K562 (cell line): ENCODE measurements at regions not wholly inside any gene's neighbourhood (a gene's known extent, or its start where the extent isn't known, plus 50 kb on each side); places are given as distances from the start of the nearest gene placed in this dataset.

Source experiments
- CAMTA2 ChIP-seq: fragments of 250-450 bp; sonication (Bioruptor Pico); conservative IDR thresholded peaks from 2 replicates; pipeline ENCODE4 v1.5.1; 2022
- ELF1 ChIP-seq: fragments of 200-800 bp; sonication (Bioruptor generic); IDR thresholded peaks from 2 replicates; pipeline ENCODE4 v1.6.1; 2016; ENCODE audit warnings: missing genetic modification characterization, missing compliant biosample characterization
- JUND ChIP-seq, 2 experiments: IDR thresholded peaks; 2 replicates in 1 of 2; 3 replicates in 1 of 2; pipeline ENCODE4 v1.6.1; 2011; ENCODE audit warnings: borderline replicate concordance in 2 of 2, low read depth in 2 of 2, low read length in 2 of 2, improper control_type of control experiment in 1 of 2, missing biosample characterization in 1 of 2, missing genetic modification characterization in 1 of 2, missing genetic modification reagents in 1 of 2
- KAT2B ChIP-seq: IDR thresholded peaks from one replicate; pipeline ENCODE4 v1.6.1; 2012; ENCODE audit warnings: low read depth, mild to moderate bottlenecking, control low read depth, inconsistent platforms, low read length, moderate library complexity
- SUPT5H ChIP-seq: fragments of 450-650 bp; IDR thresholded peaks from 2 replicates; pipeline ENCODE4 v1.6.1; 2016
- ZNF778 ChIP-seq: fragments of 450-650 bp; formaldehyde crosslinking; IDR thresholded peaks from 2 replicates; pipeline ENCODE4 v1.4.0; 2020; ENCODE audit warnings: mild to moderate bottlenecking, moderate library complexity
- TF ChIP-seq, protein P1 (sequence below): fragments of 450-650 bp; formaldehyde crosslinking; IDR thresholded peaks from 2 replicates; pipeline ENCODE4 v1.4.0; 2022; ENCODE audit warnings: mild to moderate bottlenecking, moderate library complexity
- TF ChIP-seq, protein P2 (sequence below): fragments of 250-450 bp; sonication (Bioruptor Pico); IDR thresholded peaks from 2 replicates; pipeline ENCODE4 v1.5.1; 2021; ENCODE audit warnings: mild to moderate bottlenecking

DNA sequence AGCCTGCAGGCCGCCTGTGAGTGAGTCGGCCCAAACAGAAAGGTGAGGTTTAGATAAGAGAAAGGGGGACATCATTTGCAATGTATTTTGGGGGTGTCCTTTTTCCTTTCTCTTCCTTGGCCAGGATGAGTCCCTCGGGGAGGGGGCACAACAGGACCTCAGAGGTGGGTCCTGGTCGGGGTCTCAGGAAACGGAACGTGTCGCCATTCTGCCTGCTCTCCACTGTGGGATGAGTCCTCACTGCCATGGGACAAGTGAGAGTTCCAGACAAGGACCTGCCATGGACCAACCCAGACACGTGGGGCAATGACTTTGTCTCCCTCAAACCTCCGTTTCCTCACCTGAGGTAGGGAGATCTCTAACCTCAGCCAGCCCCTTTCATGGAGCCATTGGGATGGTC, 67.9 kb upstream of the TAF1B start (continued):
- TF ChIP-seq, protein P1, sequence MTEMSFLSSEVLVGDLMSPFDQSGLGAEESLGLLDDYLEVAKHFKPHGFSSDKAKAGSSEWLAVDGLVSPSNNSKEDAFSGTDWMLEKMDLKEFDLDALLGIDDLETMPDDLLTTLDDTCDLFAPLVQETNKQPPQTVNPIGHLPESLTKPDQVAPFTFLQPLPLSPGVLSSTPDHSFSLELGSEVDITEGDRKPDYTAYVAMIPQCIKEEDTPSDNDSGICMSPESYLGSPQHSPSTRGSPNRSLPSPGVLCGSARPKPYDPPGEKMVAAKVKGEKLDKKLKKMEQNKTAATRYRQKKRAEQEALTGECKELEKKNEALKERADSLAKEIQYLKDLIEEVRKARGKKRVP: no peak
- TF ChIP-seq JUND (IDR thresholded peaks at IDR 0.05; ENCODE audit: borderline replicate concordance, low read depth, low read length): no peak
- TF ChIP-seq JUND (tag; IDR thresholded peaks at IDR 0.05; ENCODE audit: borderline replicate concordance, low read depth, low read length): no peak
- TF ChIP-seq KAT2B: no peak
- no peak for TF ChIP-seq CAMTA2 (CRISPR knock-in tag)
- TF ChIP-seq, protein P2, sequence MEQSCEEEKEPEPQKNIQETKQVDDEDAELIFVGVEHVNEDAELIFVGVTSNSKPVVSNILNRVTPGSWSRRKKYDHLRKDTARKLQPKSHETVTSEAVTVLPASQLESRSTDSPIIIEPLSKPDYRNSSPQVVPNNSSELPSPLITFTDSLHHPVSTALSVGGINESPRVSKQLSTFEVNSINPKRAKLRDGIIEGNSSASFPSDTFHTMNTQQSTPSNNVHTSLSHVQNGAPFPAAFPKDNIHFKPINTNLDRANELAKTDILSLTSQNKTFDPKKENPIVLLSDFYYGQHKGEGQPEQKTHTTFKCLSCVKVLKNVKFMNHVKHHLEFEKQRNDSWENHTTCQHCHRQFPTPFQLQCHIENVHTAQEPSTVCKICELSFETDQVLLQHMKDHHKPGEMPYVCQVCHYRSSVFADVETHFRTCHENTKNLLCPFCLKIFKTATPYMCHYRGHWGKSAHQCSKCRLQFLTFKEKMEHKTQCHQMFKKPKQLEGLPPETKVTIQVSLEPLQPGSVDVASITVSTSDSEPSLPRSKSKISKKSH: no peak
- TF ChIP-seq ZNF778 (CRISPR knock-in tag): no peak
- TF ChIP-seq ELF1: no peak
- no peak for TF ChIP-seq SUPT5H
